Renal pelvis (tissue), 1 donor: ENCODE measurements at regions not wholly inside any gene's neighbourhood (a gene's known extent, or its start where the extent isn't known, plus 50 kb on each side); places are given as distances from the start of the nearest gene placed in this dataset.
"Not testable (repeated sequence)": the region's sequence is repeated elsewhere in the genome, so short reads cannot be mapped to it uniquely, and the experiment has no call there.

Source experiments
- DNase-seq: peaks from one replicate; pipeline ENCODE4 v3.0.0-alpha.2; 2013

GRCh38 chr13:74246487-74246886, 112.3 kb upstream of the KLF12 start:
- DNase-seq = peak; percentile 9

- no peak for DNase-seq
These were observed 109.7 kb upstream of the KLF12 start for GRCh38 chr13:74243637-74244526.

- not testable (repeated sequence) for DNase-seq
These were observed 107.1 kb upstream of the KLF12 start for GRCh38 chr13:74241343-74241742.

- DNase-seq = no peak
These were observed 96.8 kb upstream of the KLF12 start for GRCh38 chr13:74230984-74231501.

- DNase-seq = no peak
These were observed 95.0 kb upstream of the KLF12 start for GRCh38 chr13:74229242-74229641.

GRCh38 chr13:74227476-74228158, 93.4 kb upstream of the KLF12 start:
- no peak for DNase-seq

GRCh38 chr13:74226791-74227475, 92.7 kb upstream of the KLF12 start:
- DNase-seq = no peak

- DNase-seq = no peak
These were observed 87.5 kb upstream of the KLF12 start for GRCh38 chr13:74221752-74222151.

- DNase-seq = no peak
These were observed 85.4 kb upstream of the KLF12 start for GRCh38 chr13:74219566-74219965.

GRCh38 chr13:74218291-74218690, 84.1 kb upstream of the KLF12 start:
- no peak for DNase-seq

- DNase-seq = no peak
These were observed 83.6 kb upstream of the KLF12 start for GRCh38 chr13:74217811-74218210.

- no peak for DNase-seq
These were observed 81.2 kb upstream of the KLF12 start for GRCh38 chr13:74215420-74215819.

- no peak for DNase-seq
These were observed 80.1 kb upstream of the KLF12 start for GRCh38 chr13:74214321-74214720.

- no peak for DNase-seq
These were observed 76.6 kb upstream of the KLF12 start for GRCh38 chr13:74210693-74211393.

- DNase-seq = no peak
These were observed 72.7 kb upstream of the KLF12 start for GRCh38 chr13:74206855-74207254.

- DNase-seq = no peak
These were observed 71.9 kb upstream of the KLF12 start for GRCh38 chr13:74206061-74206561.

GRCh38 chr13:74205313-74205690, 71.1 kb upstream of the KLF12 start:
- no peak for DNase-seq

- DNase-seq = no peak
These were observed 70.6 kb upstream of the KLF12 start for GRCh38 chr13:74204602-74205312.

GRCh38 chr13:74203576-74203975, 69.4 kb upstream of the KLF12 start:
- DNase-seq = no peak

- no peak for DNase-seq
These were observed 68.1 kb upstream of the KLF12 start for GRCh38 chr13:74202129-74202813.
